ENCODE measurements at regions not wholly inside any gene's neighbourhood (a gene's known extent, or its start where the extent isn't known, plus 50 kb on each side); places are given as distances from the start of the nearest gene placed in this dataset.

GRCh38 chr18:28407681-28408080 is 230.8 kb upstream of the CDH2 start:
- POLR2A ChIA-PET = no interaction called here
- Mint-ChIP-seq H3K9me3 (ENCODE audit: insufficient read depth) (no peaks in the 10 kb centered on the region), H3K27me3 (ENCODE audit: low read depth) (no peaks in the 10 kb centered on the region), H3K4me1 (ENCODE audit: low read depth) (no peaks in the 10 kb centered on the region), H3K36me3 (ENCODE audit: low read depth) (no peaks in the 10 kb centered on the region), H3K4me3 (no peak overlapping the region), H3K27ac (no peak overlapping the region)
- CTCF ChIA-PET = no interaction called here
- ATAC-seq (no peak), DNase-seq (no peak)

GRCh38 chr18:28406533-28406932 is 229.6 kb upstream of the CDH2 start:
- Mint-ChIP-seq H3K27ac (no peak overlapping the region), H3K9me3 (ENCODE audit: insufficient read depth) (peaks cover 4% of the 10 kb centered on the region), H3K27me3 (ENCODE audit: low read depth) (no peaks in the 10 kb centered on the region), H3K4me1 (ENCODE audit: low read depth) (no peaks in the 10 kb centered on the region), H3K36me3 (ENCODE audit: low read depth) (no peaks in the 10 kb centered on the region), H3K4me3 (no peak overlapping the region)
- DNase-seq = no peak
- ChIA-PET CTCF (no interaction called here), POLR2A (no interaction called here)
- ATAC-seq = no peak

- no peaks in the 10 kb centered on the region for H3K27me3 Mint-ChIP-seq (ENCODE audit: low read depth)
Observed at GRCh38 chr18:28404694-28405093, 227.8 kb upstream of the CDH2 start.

GRCh38 chr18:28399781-28400362 is 222.9 kb upstream of the CDH2 start:
- no peaks in the 10 kb centered on the region for H3K4me1 Mint-ChIP-seq (ENCODE audit: low read depth)
- no peak for ATAC-seq
- no peak overlapping the region for H3K4me3 Mint-ChIP-seq
- H3K36me3 Mint-ChIP-seq (ENCODE audit: low read depth) = no peaks in the 10 kb centered on the region
- DNase-seq = no peak
- no peaks in the 10 kb centered on the region for H3K27me3 Mint-ChIP-seq (ENCODE audit: low read depth)
- CTCF ChIA-PET = no interaction called here
- no peak overlapping the region for H3K27ac Mint-ChIP-seq
- POLR2A ChIA-PET = no interaction called here
- H3K9me3 Mint-ChIP-seq (ENCODE audit: insufficient read depth) = peaks cover 17% of the 10 kb centered on the region

More at GRCh38 chr18:28404694-28405093, 227.8 kb upstream of the CDH2 start:
- no peak overlapping the region for H3K27ac Mint-ChIP-seq
- no peak overlapping the region for H3K4me3 Mint-ChIP-seq
- ChIA-PET POLR2A (no interaction called here), CTCF (no interaction called here)
- no peaks in the 10 kb centered on the region for H3K36me3 Mint-ChIP-seq (ENCODE audit: low read depth)
- H3K9me3 Mint-ChIP-seq (ENCODE audit: insufficient read depth) = peaks cover 7% of the 10 kb centered on the region
- DNase-seq = no peak
- H3K4me1 Mint-ChIP-seq (ENCODE audit: low read depth) = no peaks in the 10 kb centered on the region
- ATAC-seq = no peak

- Mint-ChIP-seq H3K9me3 (ENCODE audit: insufficient read depth) (peaks cover 17% of the 10 kb centered on the region), H3K27me3 (ENCODE audit: low read depth) (no peaks in the 10 kb centered on the region), H3K4me3 (no peak overlapping the region), H3K36me3 (ENCODE audit: low read depth) (no peaks in the 10 kb centered on the region), H3K27ac (no peak overlapping the region), H3K4me1 (ENCODE audit: low read depth) (no peaks in the 10 kb centered on the region)
- DNase-seq (no peak), ATAC-seq (no peak)
- CTCF ChIA-PET = no interaction called here
- POLR2A ChIA-PET = no interaction called here
Observed at GRCh38 chr18:28398471-28398870, 221.5 kb upstream of the CDH2 start.

GRCh38 chr18:28390022-28390421 is 213.1 kb upstream of the CDH2 start:
- no peaks in the 10 kb centered on the region for H3K4me1 Mint-ChIP-seq (ENCODE audit: low read depth)
- peaks cover 20% of the 10 kb centered on the region for H3K9me3 Mint-ChIP-seq (ENCODE audit: insufficient read depth)
- H3K27me3 Mint-ChIP-seq (ENCODE audit: low read depth) = no peaks in the 10 kb centered on the region
- ATAC-seq = no peak
- H3K36me3 Mint-ChIP-seq (ENCODE audit: low read depth) = no peaks in the 10 kb centered on the region
- DNase-seq = no peak
- ChIA-PET CTCF (no interaction called here), POLR2A (no interaction called here)
- H3K4me3 Mint-ChIP-seq = no peak overlapping the region
- no peak overlapping the region for H3K27ac Mint-ChIP-seq

GRCh38 chr18:28382215-28382879 is 205.4 kb upstream of the CDH2 start:
- no peaks in the 10 kb centered on the region for H3K36me3 Mint-ChIP-seq (ENCODE audit: low read depth)
- no peak overlapping the region for H3K27ac Mint-ChIP-seq
- no peak overlapping the region for H3K4me3 Mint-ChIP-seq
- ChIA-PET POLR2A (no interaction called here), CTCF (no interaction called here)
- H3K9me3 Mint-ChIP-seq (ENCODE audit: insufficient read depth) = peaks cover 16% of the 10 kb centered on the region
- no peaks in the 10 kb centered on the region for H3K4me1 Mint-ChIP-seq (ENCODE audit: low read depth)
- ATAC-seq = no peak
- no peaks in the 10 kb centered on the region for H3K27me3 Mint-ChIP-seq (ENCODE audit: low read depth)
- no peak for DNase-seq

- ChIA-PET POLR2A (no interaction called here), CTCF (no interaction called here)
- H3K27ac Mint-ChIP-seq = no peak overlapping the region
- DNase-seq = no peak
- H3K9me3 Mint-ChIP-seq (ENCODE audit: insufficient read depth) = peaks cover 4% of the 10 kb centered on the region
- ATAC-seq = no peak
- no peaks in the 10 kb centered on the region for H3K36me3 Mint-ChIP-seq (ENCODE audit: low read depth)
- H3K27me3 Mint-ChIP-seq (ENCODE audit: low read depth) = no peaks in the 10 kb centered on the region
- no peak overlapping the region for H3K4me3 Mint-ChIP-seq
- H3K4me1 Mint-ChIP-seq (ENCODE audit: low read depth) = no peaks in the 10 kb centered on the region
Observed at GRCh38 chr18:28372186-28372585, 195.3 kb upstream of the CDH2 start.

- CTCF ChIA-PET = no interaction called here
Observed at GRCh38 chr18:28366676-28367075, 189.7 kb upstream of the CDH2 start.

GRCh38 chr18:28365411-28365831 is 188.5 kb upstream of the CDH2 start:
- no peaks in the 10 kb centered on the region for H3K27me3 Mint-ChIP-seq (ENCODE audit: low read depth)
- DNase-seq (no peak), ATAC-seq (no peak)
- H3K36me3 Mint-ChIP-seq (ENCODE audit: low read depth) = no peaks in the 10 kb centered on the region
- CTCF ChIA-PET = no interaction called here
- H3K4me3 Mint-ChIP-seq = no peak overlapping the region
- H3K9me3 Mint-ChIP-seq (ENCODE audit: insufficient read depth) = peaks cover 15% of the 10 kb centered on the region
- H3K27ac Mint-ChIP-seq = no peak overlapping the region
- H3K4me1 Mint-ChIP-seq (ENCODE audit: low read depth) = no peaks in the 10 kb centered on the region
- POLR2A ChIA-PET = no interaction called here

More at GRCh38 chr18:28366676-28367075, 189.7 kb upstream of the CDH2 start:
- H3K9me3 Mint-ChIP-seq (ENCODE audit: insufficient read depth) = peaks cover 15% of the 10 kb centered on the region
- no peaks in the 10 kb centered on the region for H3K36me3 Mint-ChIP-seq (ENCODE audit: low read depth)
- H3K4me3 Mint-ChIP-seq = no peak overlapping the region
- no peak overlapping the region for H3K27ac Mint-ChIP-seq
- POLR2A ChIA-PET = no interaction called here
- DNase-seq (no peak), ATAC-seq (no peak)
- no peaks in the 10 kb centered on the region for H3K27me3 Mint-ChIP-seq (ENCODE audit: low read depth)
- H3K4me1 Mint-ChIP-seq (ENCODE audit: low read depth) = no peaks in the 10 kb centered on the region

- Mint-ChIP-seq H3K27me3 (ENCODE audit: low read depth) (no peaks in the 10 kb centered on the region), H3K27ac (no peak overlapping the region), H3K4me3 (no peak overlapping the region), H3K4me1 (ENCODE audit: low read depth) (no peaks in the 10 kb centered on the region), H3K36me3 (ENCODE audit: low read depth) (no peaks in the 10 kb centered on the region), H3K9me3 (ENCODE audit: insufficient read depth) (peaks cover 17% of the 10 kb centered on the region)
- ATAC-seq (no peak), DNase-seq (no peak)
- CTCF ChIA-PET = no interaction called here
- POLR2A ChIA-PET = no interaction called here
Observed at GRCh38 chr18:28363124-28363523, 186.2 kb upstream of the CDH2 start.

GRCh38 chr18:28359176-28359575 is 182.2 kb upstream of the CDH2 start:
- ATAC-seq = no peak
- Mint-ChIP-seq H3K9me3 (ENCODE audit: insufficient read depth) (peaks cover 16% of the 10 kb centered on the region), H3K27ac (no peak overlapping the region), H3K27me3 (ENCODE audit: low read depth) (no peaks in the 10 kb centered on the region), H3K36me3 (ENCODE audit: low read depth) (no peaks in the 10 kb centered on the region), H3K4me1 (ENCODE audit: low read depth) (no peaks in the 10 kb centered on the region), H3K4me3 (no peak overlapping the region)
- DNase-seq = no peak
- POLR2A ChIA-PET = no interaction called here
- CTCF ChIA-PET = no interaction called here

- CTCF ChIA-PET = no interaction called here
Observed at GRCh38 chr18:28357766-28358401, 181.0 kb upstream of the CDH2 start.

More at GRCh38 chr18:28357766-28358401, 181.0 kb upstream of the CDH2 start:
- ATAC-seq (no peak), DNase-seq (no peak)
- H3K4me3 Mint-ChIP-seq = no peak overlapping the region
- no peaks in the 10 kb centered on the region for H3K36me3 Mint-ChIP-seq (ENCODE audit: low read depth)
- POLR2A ChIA-PET = no interaction called here
- H3K9me3 Mint-ChIP-seq (ENCODE audit: insufficient read depth) = peaks cover 6% of the 10 kb centered on the region
- H3K4me1 Mint-ChIP-seq (ENCODE audit: low read depth) = no peaks in the 10 kb centered on the region
- H3K27me3 Mint-ChIP-seq (ENCODE audit: low read depth) = no peaks in the 10 kb centered on the region
- no peak overlapping the region for H3K27ac Mint-ChIP-seq

Measured in activated CD8-positive, alpha-beta T cell treated with anti-CD3 and anti-CD28 coated beads, Interleukin-2, amount 10 ng/mL, durations not matched to agents 7 days and 5 days (primary cell).